ENCODE measurements at regions not wholly inside any gene's neighbourhood (a gene's known extent, or its start where the extent isn't known, plus 50 kb on each side); places are given as distances from the start of the nearest gene placed in this dataset.

DNA sequence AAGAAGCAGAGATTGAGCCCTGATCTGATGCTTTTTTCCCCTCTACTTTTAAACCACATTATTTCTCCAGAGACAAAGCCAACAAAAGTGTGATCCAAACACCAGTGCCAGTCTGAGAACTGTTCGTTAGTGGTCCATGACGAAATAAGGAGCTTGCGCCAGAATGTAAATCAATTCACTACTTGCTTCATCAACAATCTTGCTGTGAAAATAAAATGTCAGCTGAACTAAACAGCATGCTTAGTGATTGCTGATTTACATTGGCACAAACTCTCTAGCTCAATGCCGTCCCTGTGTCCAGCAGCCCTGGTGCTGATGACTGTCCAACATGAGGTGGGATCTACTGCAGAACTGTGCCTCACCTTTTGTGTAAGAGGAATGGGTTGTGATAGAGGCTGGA is 71.3 kb downstream of the SOX3 start:
- Histone ChIP-seq H3K4me3 (ENCODE audit: low read length) (no peak overlapping the region), H3K9me3 (ENCODE audit: insufficient read depth, low read length) (no peaks in the 10 kb centered on the region), H3K79me2 (ENCODE audit: low read length) (no peaks in the 10 kb centered on the region), H3K36me3 (replicated peaks; ENCODE audit: low read depth, low read length) (no peaks in the 10 kb centered on the region), H2AFZ (ENCODE audit: low read depth, low read length) (no peak overlapping the region), H3K4me2 (ENCODE audit: low read length) (no peak overlapping the region), H4K20me1 (ENCODE audit: insufficient read depth, low read length) (no peaks in the 10 kb centered on the region), H3K9ac (ENCODE audit: low read length) (no peak overlapping the region), H3K27ac (ENCODE audit: low read length) (no peak overlapping the region), H3K27me3 (ENCODE audit: low read depth, low read length) (no peaks in the 10 kb centered on the region), H3K4me1 (ENCODE audit: low read length) (no peaks in the 10 kb centered on the region)
- TF ChIP-seq EZH2phosphoT487 (IDR thresholded peaks at IDR 0.05; ENCODE audit: low read depth): no peak
- TF ChIP-seq, protein P1, sequence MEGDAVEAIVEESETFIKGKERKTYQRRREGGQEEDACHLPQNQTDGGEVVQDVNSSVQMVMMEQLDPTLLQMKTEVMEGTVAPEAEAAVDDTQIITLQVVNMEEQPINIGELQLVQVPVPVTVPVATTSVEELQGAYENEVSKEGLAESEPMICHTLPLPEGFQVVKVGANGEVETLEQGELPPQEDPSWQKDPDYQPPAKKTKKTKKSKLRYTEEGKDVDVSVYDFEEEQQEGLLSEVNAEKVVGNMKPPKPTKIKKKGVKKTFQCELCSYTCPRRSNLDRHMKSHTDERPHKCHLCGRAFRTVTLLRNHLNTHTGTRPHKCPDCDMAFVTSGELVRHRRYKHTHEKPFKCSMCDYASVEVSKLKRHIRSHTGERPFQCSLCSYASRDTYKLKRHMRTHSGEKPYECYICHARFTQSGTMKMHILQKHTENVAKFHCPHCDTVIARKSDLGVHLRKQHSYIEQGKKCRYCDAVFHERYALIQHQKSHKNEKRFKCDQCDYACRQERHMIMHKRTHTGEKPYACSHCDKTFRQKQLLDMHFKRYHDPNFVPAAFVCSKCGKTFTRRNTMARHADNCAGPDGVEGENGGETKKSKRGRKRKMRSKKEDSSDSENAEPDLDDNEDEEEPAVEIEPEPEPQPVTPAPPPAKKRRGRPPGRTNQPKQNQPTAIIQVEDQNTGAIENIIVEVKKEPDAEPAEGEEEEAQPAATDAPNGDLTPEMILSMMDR (IDR thresholded peaks at IDR 0.05; ENCODE audit: low read depth, low read length): no peak

GRCh38 chrX:140432346-140433175 is 72.3 kb downstream of the SOX3 start:
- H3K4me2 ChIP-seq (ENCODE audit: low read length): no peak overlapping the region
- H3K79me2 ChIP-seq (ENCODE audit: low read length): no peaks in the 10 kb centered on the region
- H3K36me3 ChIP-seq (replicated peaks; ENCODE audit: low read depth, low read length): no peaks in the 10 kb centered on the region
- H3K4me1 ChIP-seq (ENCODE audit: low read length): no peaks in the 10 kb centered on the region
- TF ChIP-seq, protein P1 (IDR thresholded peaks at IDR 0.05; ENCODE audit: low read depth, low read length): no peak
- TF ChIP-seq EZH2phosphoT487 (IDR thresholded peaks at IDR 0.05; ENCODE audit: low read depth): no peak
- no peak overlapping the region for H3K9ac ChIP-seq (ENCODE audit: low read length)
- H3K27ac ChIP-seq (ENCODE audit: low read length): no peak overlapping the region
- H2AFZ ChIP-seq (ENCODE audit: low read depth, low read length): no peak overlapping the region
- no peak overlapping the region for H3K4me3 ChIP-seq (ENCODE audit: low read length)
- no peaks in the 10 kb centered on the region for H3K9me3 ChIP-seq (ENCODE audit: insufficient read depth, low read length)
- H3K27me3 ChIP-seq (ENCODE audit: low read depth, low read length): no peaks in the 10 kb centered on the region
- H4K20me1 ChIP-seq (ENCODE audit: insufficient read depth, low read length): no peaks in the 10 kb centered on the region

GRCh38 chrX:140431521-140431920 is 73.3 kb downstream of the SOX3 start:
- H3K79me2 ChIP-seq (ENCODE audit: low read length): no peaks in the 10 kb centered on the region
- H3K4me3 ChIP-seq (ENCODE audit: low read length): no peak overlapping the region
- no peaks in the 10 kb centered on the region for H3K9me3 ChIP-seq (ENCODE audit: insufficient read depth, low read length)
- H3K36me3 ChIP-seq (replicated peaks; ENCODE audit: low read depth, low read length): no peaks in the 10 kb centered on the region
- H3K27ac ChIP-seq (ENCODE audit: low read length): no peak overlapping the region
- H2AFZ ChIP-seq (ENCODE audit: low read depth, low read length): no peak overlapping the region
- no peaks in the 10 kb centered on the region for H4K20me1 ChIP-seq (ENCODE audit: insufficient read depth, low read length)
- no peak for TF ChIP-seq EZH2phosphoT487 (IDR thresholded peaks at IDR 0.05; ENCODE audit: low read depth)
- TF ChIP-seq, protein P1 (IDR thresholded peaks at IDR 0.05; ENCODE audit: low read depth, low read length): no peak
- no peak overlapping the region for H3K9ac ChIP-seq (ENCODE audit: low read length)
- H3K27me3 ChIP-seq (ENCODE audit: low read depth, low read length): no peaks in the 10 kb centered on the region
- no peaks in the 10 kb centered on the region for H3K4me1 ChIP-seq (ENCODE audit: low read length)
- no peak overlapping the region for H3K4me2 ChIP-seq (ENCODE audit: low read length)

- no peaks in the 10 kb centered on the region for H3K9me3 ChIP-seq (ENCODE audit: insufficient read depth, low read length)
- H3K4me2 ChIP-seq (ENCODE audit: low read length): no peak overlapping the region
- H3K9ac ChIP-seq (ENCODE audit: low read length): no peak overlapping the region
- no peak overlapping the region for H3K27ac ChIP-seq (ENCODE audit: low read length)
- H3K4me3 ChIP-seq (ENCODE audit: low read length): no peak overlapping the region
- no peak overlapping the region for H2AFZ ChIP-seq (ENCODE audit: low read depth, low read length)
- no peak for TF ChIP-seq EZH2phosphoT487 (IDR thresholded peaks at IDR 0.05; ENCODE audit: low read depth)
- no peaks in the 10 kb centered on the region for H3K79me2 ChIP-seq (ENCODE audit: low read length)
- no peaks in the 10 kb centered on the region for H3K4me1 ChIP-seq (ENCODE audit: low read length)
- no peaks in the 10 kb centered on the region for H3K36me3 ChIP-seq (replicated peaks; ENCODE audit: low read depth, low read length)
- no peaks in the 10 kb centered on the region for H4K20me1 ChIP-seq (ENCODE audit: insufficient read depth, low read length)
- H3K27me3 ChIP-seq (ENCODE audit: low read depth, low read length): no peaks in the 10 kb centered on the region
Observed at GRCh38 chrX:140425712-140426395, 79.0 kb downstream of the SOX3 start.

Data from OCI-LY3 (cell line).